ENCODE measurements at regions not wholly inside any gene's neighbourhood (a gene's known extent, or its start where the extent isn't known, plus 50 kb on each side); places are given as distances from the start of the nearest gene placed in this dataset.

- no peak for TF ChIP-seq RBFOX2 (IDR thresholded peaks at IDR 0.05; ENCODE audit: low read depth, low read length)
- no peak for TF ChIP-seq KDM5B (CRISPR knock-in tag; IDR thresholded peaks at IDR 0.05; ENCODE audit: borderline replicate concordance)
- no peak for TF ChIP-seq SATB2 (CRISPR knock-in tag; IDR thresholded peaks at IDR 0.05)
- TF ChIP-seq GABPB1 (CRISPR knock-in tag; IDR thresholded peaks at IDR 0.05): no peak
- TF ChIP-seq MYC (CRISPR knock-in tag; IDR thresholded peaks at IDR 0.05; ENCODE audit: borderline replicate concordance): no peak
- no peak for TF ChIP-seq REST (IDR thresholded peaks at IDR 0.05; ENCODE audit: borderline replicate concordance in 1 of 2, low read depth in 1 of 2, low read length in 2 of 2)
- TF ChIP-seq, protein P1, sequence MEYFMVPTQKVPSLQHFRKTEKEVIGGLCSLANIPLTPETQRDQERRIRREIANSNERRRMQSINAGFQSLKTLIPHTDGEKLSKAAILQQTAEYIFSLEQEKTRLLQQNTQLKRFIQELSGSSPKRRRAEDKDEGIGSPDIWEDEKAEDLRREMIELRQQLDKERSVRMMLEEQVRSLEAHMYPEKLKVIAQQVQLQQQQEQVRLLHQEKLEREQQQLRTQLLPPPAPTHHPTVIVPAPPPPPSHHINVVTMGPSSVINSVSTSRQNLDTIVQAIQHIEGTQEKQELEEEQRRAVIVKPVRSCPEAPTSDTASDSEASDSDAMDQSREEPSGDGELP (IDR thresholded peaks at IDR 0.05; ENCODE audit: borderline replicate concordance, low read depth): no peak
These were observed 83.4 kb upstream of the KLHL13 start for GRCh38 chrX:118199997-118200396.

Data from HepG2 (cell line).